B cell (primary cell): ENCODE measurements at regions not wholly inside any gene's neighbourhood (a gene's known extent, or its start where the extent isn't known, plus 50 kb on each side); places are given as distances from the start of the nearest gene placed in this dataset.
A peak's percentile ranks its signal among the peaks of the same experiment; 100 is the strongest.

Experiments
- ATAC-seq: fragments of 200-7000 bp; cut with Tn5 transposase; one replicate; pipeline ENCODE4 v1.10.0; 2021; ENCODE audit warnings: low read depth, mild to moderate bottlenecking, moderate number of reproducible peaks, moderate library complexity
- CTCF ChIA-PET: fragments of 350-600 bp; sonication (Branson Sonifier 250); formaldehyde crosslinking; loops from one replicate; lab custom pipeline; 2021; ENCODE audit warnings: antibody characterized with exemption, inconsistent platforms; lab: Charles Lee
- POLR2A ChIA-PET: fragments of 350-600 bp; sonication (Branson Sonifier 250); formaldehyde crosslinking; loops from one replicate; lab custom pipeline; 2021; ENCODE audit warnings: antibody characterized with exemption; lab: Charles Lee
- DNase-seq: peaks from one replicate; pipeline ENCODE4 v3.0.0; 2013
- H2AFZ ChIP-seq: 2 replicates; pipeline ENCODE4 v1.6.1; 2012; ENCODE audit warnings: mild to moderate bottlenecking, low read depth, low read length; ENCODE audit not compliant: insufficient read depth, poor library complexity, severe bottlenecking
- H3K27ac ChIP-seq, 2 donors: 1 replicate in 1 of 2; 2 replicates in 1 of 2; pipeline ENCODE4 v1.5.1; 2012 to 2013; ENCODE audit warnings: low read length in 2 of 2, mild to moderate bottlenecking in 2 of 2, moderate library complexity in 1 of 2
- H3K27me3 ChIP-seq, 4 experiments: fragments of 200-600 bp in 1 of 4; sonication (generic) in 1 of 4; replicated peaks in 1 of 4; 1 replicate in 2 of 4; 2 replicates in 2 of 4; pipeline versions ENCODE4 v1.6.1 to v1.7.0; 2013 to 2016; ENCODE audit warnings: low read length in 3 of 4, mild to moderate bottlenecking in 2 of 4, mixed read lengths in 1 of 4, moderate library complexity in 1 of 4; ENCODE audit not compliant: insufficient read depth in 4 of 4, control insufficient read depth in 3 of 4; ENCODE audit errors: control extremely low read depth in 1 of 4
- H3K36me3 ChIP-seq, 2 experiments: replicated peaks in 1 of 2; 1 replicate in 1 of 2; 2 replicates in 1 of 2; pipeline versions ENCODE4 v1.6.1 to v1.7.1; 2013; ENCODE audit warnings: low read length in 1 of 2; ENCODE audit not compliant: insufficient read depth in 2 of 2, control insufficient read depth in 1 of 2; ENCODE audit errors: control extremely low read depth in 1 of 2, extremely low read depth in 1 of 2
- H3K4me1 ChIP-seq, 2 donors: fragments of 200-600 bp in 1 of 2; sonication (generic) in 1 of 2; 1 replicate in 1 of 2; 2 replicates in 1 of 2; pipeline versions ENCODE4 v1.5.1 to v1.6.1; 2013 to 2017; ENCODE audit warnings: low read length in 2 of 2; ENCODE audit not compliant: control insufficient read depth in 2 of 2, insufficient read depth in 2 of 2
- H3K4me2 ChIP-seq: replicated peaks from 2 replicates; pipeline ENCODE3; 2012; ENCODE audit warnings: mild to moderate bottlenecking, low read depth, low read length; ENCODE audit not compliant: poor library complexity, severe bottlenecking
- H3K4me3 ChIP-seq, 5 experiments: fragments of 200-600 bp in 1 of 5; sonication (generic) in 1 of 5; 1 replicate in 3 of 5; 2 replicates in 2 of 5; pipeline versions ENCODE4 v1.5.1 to v1.7.0; 2011 to 2016; ENCODE audit warnings: low read length in 4 of 5, mild to moderate bottlenecking in 4 of 5, low read depth in 2 of 5, control low read depth in 1 of 5, moderate library complexity in 1 of 5; ENCODE audit not compliant: insufficient read depth in 1 of 5; ENCODE audit errors: control extremely low read depth in 1 of 5, extremely low read depth in 1 of 5
- H3K79me2 ChIP-seq: fragments of 200-600 bp; sonication (generic); one replicate; pipeline ENCODE4 v1.6.0; 2016; ENCODE audit warnings: low read length; ENCODE audit not compliant: control insufficient read depth, insufficient read depth
- H3K9ac ChIP-seq: fragments of 200-600 bp; sonication (generic); 2 replicates; pipeline ENCODE4 v1.6.1; 2017; ENCODE audit warnings: mild to moderate bottlenecking, low read length, moderate library complexity
- H3K9me3 ChIP-seq, 3 donors: one replicate each; pipeline versions ENCODE4 v1.6.1 to v1.7.1; 2013; ENCODE audit warnings: low read length in 2 of 3; ENCODE audit not compliant: control insufficient read depth in 2 of 3, insufficient read depth in 1 of 3; ENCODE audit errors: control extremely low read depth in 1 of 3
- H4K20me1 ChIP-seq: 2 replicates; pipeline ENCODE4 v1.6.0; 2012; ENCODE audit warnings: mild to moderate bottlenecking, low read length; ENCODE audit not compliant: insufficient read depth, control insufficient read depth, poor library complexity, severe bottlenecking
- H3K27ac Mint-ChIP-seq: one replicate; pipeline ENCODE4 v1.8.0; 2021; ENCODE audit warnings: mixed read lengths
- H3K27me3 Mint-ChIP-seq: one replicate; pipeline ENCODE4 v1.8.0; 2021; ENCODE audit warnings: mixed read lengths
- H3K4me1 Mint-ChIP-seq: one replicate; pipeline ENCODE4 v1.8.0; 2021; ENCODE audit warnings: mixed read lengths
- H3K4me3 Mint-ChIP-seq: one replicate; pipeline ENCODE4 v1.8.0; 2021; ENCODE audit warnings: mixed read lengths
- H3K9me3 Mint-ChIP-seq: one replicate; pipeline ENCODE4 v1.8.0; 2022; ENCODE audit warnings: mixed read lengths; ENCODE audit not compliant: insufficient read depth
- EZH2 ChIP-seq: IDR thresholded peaks from 2 replicates; pipeline ENCODE4 v1.6.1; 2012; ENCODE audit warnings: borderline replicate concordance, low read depth, mild to moderate bottlenecking, moderate library complexity, low read length; ENCODE audit not compliant: insufficient read depth, poor library complexity, severe bottlenecking
- WGBS: methylation state at CpG from one replicate; pipeline ENCODE4 v1.1.5; 2013; ENCODE audit warnings: missing lambda C conversion rate; ENCODE audit not compliant: insufficient coverage; 5-methylcytosine and 5-hydroxymethylcytosine counted together
- intact Hi-C: fragments of 100-400 bp; cut with micrococcal nuclease; formaldehyde crosslinking; loops from one replicate; pipeline ENCODE4 v1.10.0; 2022
- TF ChIP-seq, protein P1 (sequence below): fragments of 200-600 bp; IDR thresholded peaks from one replicate; pipeline ENCODE4 v1.8.0; 2022; ENCODE audit warnings: antibody characterized with exemption, mild to moderate bottlenecking

DNA sequence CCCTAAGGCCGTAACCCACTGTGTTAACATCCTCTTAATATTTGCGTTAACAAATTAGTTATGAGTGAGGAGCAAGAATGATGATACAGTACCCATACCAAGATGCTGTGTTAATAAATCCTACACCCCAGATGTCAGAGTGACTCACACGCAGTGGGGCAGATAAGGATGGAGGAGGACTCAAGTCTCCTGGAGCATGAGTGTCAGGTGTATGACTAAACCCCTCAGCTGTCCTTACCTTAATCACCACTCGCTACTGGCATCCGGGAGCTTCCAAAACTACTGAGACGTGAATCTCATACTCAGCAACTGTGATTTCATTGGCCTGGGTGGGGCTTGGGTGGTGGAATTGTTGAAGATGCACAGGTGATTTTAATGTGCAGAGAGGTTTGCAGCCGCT lies 131.3 kb upstream of the MTHFD1L start:
- H3K27me3 Mint-ChIP-seq, result no peaks in the 10 kb centered on the region
- H3K27ac Mint-ChIP-seq, result peak overlapping the region; percentile 57
- no peak overlapping the region for H3K4me2 ChIP-seq
- ChIA-PET POLR2A (interaction anchor here (0.5 to 0.7 kb wide), 2 partner anchors 13 to 134 kb away, joined by 3 read pairs; no protein-coding TSS in a partner anchor), CTCF (interaction anchor here (0.7 to 3.2 kb wide), 3 partner anchors 13 to 316 kb away, joined by 3 to 17 read pairs (median 5); no protein-coding TSS in a partner anchor)
- H3K4me1 Mint-ChIP-seq, result peaks cover 62% of the 10 kb centered on the region
- DNase-seq, result no peak
- TF ChIP-seq EZH2, result no peak
- TF ChIP-seq, protein P1, sequence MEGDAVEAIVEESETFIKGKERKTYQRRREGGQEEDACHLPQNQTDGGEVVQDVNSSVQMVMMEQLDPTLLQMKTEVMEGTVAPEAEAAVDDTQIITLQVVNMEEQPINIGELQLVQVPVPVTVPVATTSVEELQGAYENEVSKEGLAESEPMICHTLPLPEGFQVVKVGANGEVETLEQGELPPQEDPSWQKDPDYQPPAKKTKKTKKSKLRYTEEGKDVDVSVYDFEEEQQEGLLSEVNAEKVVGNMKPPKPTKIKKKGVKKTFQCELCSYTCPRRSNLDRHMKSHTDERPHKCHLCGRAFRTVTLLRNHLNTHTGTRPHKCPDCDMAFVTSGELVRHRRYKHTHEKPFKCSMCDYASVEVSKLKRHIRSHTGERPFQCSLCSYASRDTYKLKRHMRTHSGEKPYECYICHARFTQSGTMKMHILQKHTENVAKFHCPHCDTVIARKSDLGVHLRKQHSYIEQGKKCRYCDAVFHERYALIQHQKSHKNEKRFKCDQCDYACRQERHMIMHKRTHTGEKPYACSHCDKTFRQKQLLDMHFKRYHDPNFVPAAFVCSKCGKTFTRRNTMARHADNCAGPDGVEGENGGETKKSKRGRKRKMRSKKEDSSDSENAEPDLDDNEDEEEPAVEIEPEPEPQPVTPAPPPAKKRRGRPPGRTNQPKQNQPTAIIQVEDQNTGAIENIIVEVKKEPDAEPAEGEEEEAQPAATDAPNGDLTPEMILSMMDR, result no peak
- peaks cover 8 to 14% of the 10 kb centered on the region in 2 donors for H3K4me1 ChIP-seq
- H2AFZ ChIP-seq, result no peak overlapping the region
- no peak overlapping the region for H3K9ac ChIP-seq
- no peak overlapping the region for H3K4me3 ChIP-seq
- peaks cover 2 to 29% of the 10 kb centered on the region in 2 experiments for H3K36me3 ChIP-seq
- no peaks in the 10 kb centered on the region for H3K9me3 Mint-ChIP-seq
- peaks cover 29% of the 10 kb centered on the region for H4K20me1 ChIP-seq
- 100% methylated on average over 2 of the region's 7 CpGs for WGBS
- H3K79me2 ChIP-seq, result peaks cover 99% of the 10 kb centered on the region
- ATAC-seq, result no peak
- no peaks in the 10 kb centered on the region for H3K27me3 ChIP-seq
- intact Hi-C loops, result no loop called here
- no peaks in the 10 kb centered on the region for H3K9me3 ChIP-seq
- no peak overlapping the region for H3K4me3 Mint-ChIP-seq
- no peak overlapping the region for H3K27ac ChIP-seq

DNA sequence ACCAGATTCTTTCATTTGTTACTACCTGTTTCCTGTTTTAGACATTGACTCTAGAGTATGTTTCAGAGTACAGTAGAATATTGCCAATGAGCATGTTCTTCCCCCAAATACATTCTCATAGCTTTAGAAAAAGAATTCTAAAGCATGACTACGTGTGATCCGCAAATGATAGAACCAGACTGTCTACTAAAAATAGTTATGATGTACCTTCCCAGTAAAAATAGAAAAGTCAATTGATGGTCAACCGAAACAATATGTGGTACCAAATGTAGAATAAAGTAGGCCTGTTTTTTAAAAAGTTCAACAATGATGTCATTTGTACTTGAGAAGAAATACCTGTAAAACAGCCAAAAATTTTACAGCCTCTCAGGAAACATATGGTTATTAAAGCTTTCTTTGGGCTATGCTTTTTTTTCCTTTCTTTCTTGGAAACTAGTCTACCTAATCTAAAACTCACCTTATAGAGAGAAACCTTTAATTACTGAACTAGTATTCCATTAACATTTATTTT lies 130.1 kb upstream of the MTHFD1L start:
- Histone ChIP-seq H3K9me3 (no peaks in the 10 kb centered on the region), H4K20me1 (peaks cover 35% of the 10 kb centered on the region), H3K27ac (peak overlapping the region in 1 of 2 donors; percentile 43), H2AFZ (no peak overlapping the region), H3K27me3 (no peaks in the 10 kb centered on the region), H3K9ac (no peak overlapping the region), H3K4me3 (no peak overlapping the region), H3K36me3 (peaks cover 2 to 29% of the 10 kb centered on the region in 2 experiments), H3K4me1 (peaks cover 13 to 18% of the 10 kb centered on the region in 2 donors), H3K79me2 (peaks cover 99% of the 10 kb centered on the region), H3K4me2 (no peak overlapping the region)
- H3K4me1 Mint-ChIP-seq, result peaks cover 63% of the 10 kb centered on the region
- ATAC-seq, result no peak
- intact Hi-C loops, result no loop called here
- no CpG with 5 or more reads among the region's 3 CpGs for WGBS
- H3K9me3 Mint-ChIP-seq, result no peaks in the 10 kb centered on the region
- no peak overlapping the region for H3K4me3 Mint-ChIP-seq
- H3K27ac Mint-ChIP-seq, result peak overlapping the region; percentile 33
- no peak for DNase-seq
- ChIA-PET POLR2A (interaction anchor here (0.6 kb wide), 2 partner anchors 40 to 58 kb away, joined by 3 read pairs; no protein-coding TSS in a partner anchor), CTCF (interaction anchor here (0.7 to 3.2 kb wide), 3 partner anchors 135 to 340 kb away, joined by 3 to 17 read pairs (median 4); no protein-coding TSS in a partner anchor)
- H3K27me3 Mint-ChIP-seq, result no peaks in the 10 kb centered on the region
- TF ChIP-seq, protein P1, result no peak
- TF ChIP-seq EZH2, result no peak
